ENCODE measurements at regions not wholly inside any gene's neighbourhood (a gene's known extent, or its start where the extent isn't known, plus 50 kb on each side); places are given as distances from the start of the nearest gene placed in this dataset.

DNA sequence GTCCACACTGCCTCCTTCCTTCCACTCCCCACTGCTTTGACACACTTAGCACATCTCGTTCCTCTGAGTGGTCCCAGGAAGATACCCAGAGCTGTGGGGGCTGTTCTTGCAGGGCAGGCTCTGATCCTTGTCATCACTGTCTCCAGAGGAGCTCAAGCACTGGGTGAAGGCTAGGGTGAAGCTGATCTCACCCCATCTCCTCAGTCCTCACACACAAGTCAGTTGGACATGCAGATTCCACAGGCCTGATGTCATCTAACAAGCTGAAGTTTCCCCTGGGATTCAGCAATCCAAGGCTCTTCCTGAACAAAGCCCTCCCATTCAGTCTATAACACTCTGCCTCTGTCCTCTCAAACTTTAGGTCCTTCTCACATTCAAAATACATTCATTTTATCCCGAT is 90.6 kb upstream of the RAB6C start:
- Histone ChIP-seq H3K4me3 (ENCODE audit: low read length) (no peak overlapping the region), H3K27me3 (ENCODE audit: control insufficient read depth in 1 of 2, insufficient read depth in 2 of 2, low read length in 2 of 2) (peaks cover 0 to 7% of the 10 kb centered on the region in 2 experiments), H3K9me3 (ENCODE audit: control insufficient read depth in 1 of 2, insufficient read depth in 1 of 2, low read length in 2 of 2) (peaks cover 0 to 5% of the 10 kb centered on the region in 2 experiments), H3K4me1 (ENCODE audit: insufficient read depth, low read length) (no peaks in the 10 kb centered on the region), H3K36me3 (ENCODE audit: insufficient read depth, low read length) (no peaks in the 10 kb centered on the region), H3K27ac (ENCODE audit: low read depth in 1 of 2, low read length in 2 of 2) (no peak overlapping the region)
- ATAC-seq (ENCODE audit: poor library complexity) = no peak
- POLR2A ChIA-PET = no interaction called here
- CTCF ChIA-PET = no interaction called here
- Mint-ChIP-seq H3K27ac (no peak overlapping the region), H3K9me3 (no peaks in the 10 kb centered on the region), H3K27me3 (peaks cover 17% of the 10 kb centered on the region), H3K36me3 (ENCODE audit: low read depth) (no peaks in the 10 kb centered on the region), H3K4me1 (ENCODE audit: low read depth) (no peaks in the 10 kb centered on the region), H3K4me3 (no peak overlapping the region)
- intact Hi-C loops (cut with DNase I, micrococcal nuclease) = no loop called here
- DNase-seq = no peak
- TF ChIP-seq, protein P1, sequence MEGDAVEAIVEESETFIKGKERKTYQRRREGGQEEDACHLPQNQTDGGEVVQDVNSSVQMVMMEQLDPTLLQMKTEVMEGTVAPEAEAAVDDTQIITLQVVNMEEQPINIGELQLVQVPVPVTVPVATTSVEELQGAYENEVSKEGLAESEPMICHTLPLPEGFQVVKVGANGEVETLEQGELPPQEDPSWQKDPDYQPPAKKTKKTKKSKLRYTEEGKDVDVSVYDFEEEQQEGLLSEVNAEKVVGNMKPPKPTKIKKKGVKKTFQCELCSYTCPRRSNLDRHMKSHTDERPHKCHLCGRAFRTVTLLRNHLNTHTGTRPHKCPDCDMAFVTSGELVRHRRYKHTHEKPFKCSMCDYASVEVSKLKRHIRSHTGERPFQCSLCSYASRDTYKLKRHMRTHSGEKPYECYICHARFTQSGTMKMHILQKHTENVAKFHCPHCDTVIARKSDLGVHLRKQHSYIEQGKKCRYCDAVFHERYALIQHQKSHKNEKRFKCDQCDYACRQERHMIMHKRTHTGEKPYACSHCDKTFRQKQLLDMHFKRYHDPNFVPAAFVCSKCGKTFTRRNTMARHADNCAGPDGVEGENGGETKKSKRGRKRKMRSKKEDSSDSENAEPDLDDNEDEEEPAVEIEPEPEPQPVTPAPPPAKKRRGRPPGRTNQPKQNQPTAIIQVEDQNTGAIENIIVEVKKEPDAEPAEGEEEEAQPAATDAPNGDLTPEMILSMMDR (IDR thresholded peaks at IDR 0.05) = no peak

DNA sequence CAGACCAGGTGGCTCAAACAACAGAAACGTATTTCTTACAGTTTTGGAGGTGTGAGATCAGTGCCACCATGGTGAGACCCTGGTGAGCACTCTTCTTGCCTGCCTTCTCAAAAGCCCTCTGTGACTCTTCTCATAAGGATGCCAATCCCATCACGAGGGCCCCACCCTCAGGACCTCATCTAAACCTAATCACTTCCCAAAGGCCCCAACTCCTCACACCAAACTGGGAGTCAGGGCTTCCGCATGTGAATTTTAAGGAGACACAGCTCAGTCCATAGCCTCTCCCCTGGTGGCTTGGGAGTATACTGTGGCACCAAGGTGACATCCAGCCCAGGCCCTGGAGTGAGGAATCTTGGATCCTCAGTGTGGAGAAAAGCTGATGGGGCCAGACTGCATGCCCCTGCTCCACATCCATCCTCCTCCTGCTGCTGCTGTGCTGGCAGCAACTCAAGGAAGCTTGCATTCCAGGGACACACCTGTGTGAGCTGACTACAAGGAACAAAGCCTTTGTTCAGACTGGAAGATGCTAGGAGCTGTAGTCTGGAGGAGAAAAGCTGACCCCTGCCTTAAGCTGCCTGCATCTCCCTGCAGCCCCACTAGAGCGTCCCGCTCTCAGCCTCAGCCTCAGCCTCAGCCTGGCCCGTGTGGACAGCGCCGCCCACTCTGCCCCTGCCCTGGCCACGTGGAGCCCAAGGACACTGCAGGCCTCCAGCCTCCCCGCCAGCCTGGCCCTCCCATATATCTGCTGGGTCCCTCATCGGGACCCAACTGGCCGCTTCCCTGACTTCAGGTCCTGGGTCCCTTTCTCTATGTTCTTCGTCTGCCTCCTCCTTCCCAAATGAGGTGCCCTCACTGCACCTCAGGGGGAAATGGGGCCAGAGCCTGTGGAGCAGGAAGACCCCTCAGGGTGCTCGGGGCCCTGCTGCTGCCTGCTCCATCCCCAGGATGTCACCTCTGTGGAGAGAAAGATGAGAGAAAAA is 87.8 kb upstream of the RAB6C start:
- Histone ChIP-seq H3K36me3 (ENCODE audit: insufficient read depth, low read length) (no peaks in the 10 kb centered on the region), H3K4me1 (ENCODE audit: insufficient read depth, low read length) (no peaks in the 10 kb centered on the region), H3K27me3 (ENCODE audit: control insufficient read depth in 1 of 2, insufficient read depth in 2 of 2, low read length in 2 of 2) (peaks cover 0 to 9% of the 10 kb centered on the region in 2 experiments), H3K4me3 (ENCODE audit: low read length) (no peak overlapping the region), H3K27ac (ENCODE audit: low read depth in 1 of 2, low read length in 2 of 2) (no peak overlapping the region), H3K9me3 (ENCODE audit: control insufficient read depth in 1 of 2, insufficient read depth in 1 of 2, low read length in 2 of 2) (peaks cover 0 to 5% of the 10 kb centered on the region in 2 experiments)
- Mint-ChIP-seq H3K36me3 (ENCODE audit: low read depth) (no peaks in the 10 kb centered on the region), H3K27ac (no peak overlapping the region), H3K9me3 (no peaks in the 10 kb centered on the region), H3K4me1 (ENCODE audit: low read depth) (no peaks in the 10 kb centered on the region), H3K27me3 (peaks cover 27% of the 10 kb centered on the region), H3K4me3 (no peak overlapping the region)
- intact Hi-C loops (cut with DNase I, micrococcal nuclease) = no loop called here
- TF ChIP-seq, protein P1 (IDR thresholded peaks at IDR 0.05) = no peak
- DNase-seq = peak in 1 of 14 experiments; percentile 3
- ChIA-PET CTCF (no interaction called here), POLR2A (no interaction called here)
- ATAC-seq (ENCODE audit: poor library complexity) = no peak

DNA sequence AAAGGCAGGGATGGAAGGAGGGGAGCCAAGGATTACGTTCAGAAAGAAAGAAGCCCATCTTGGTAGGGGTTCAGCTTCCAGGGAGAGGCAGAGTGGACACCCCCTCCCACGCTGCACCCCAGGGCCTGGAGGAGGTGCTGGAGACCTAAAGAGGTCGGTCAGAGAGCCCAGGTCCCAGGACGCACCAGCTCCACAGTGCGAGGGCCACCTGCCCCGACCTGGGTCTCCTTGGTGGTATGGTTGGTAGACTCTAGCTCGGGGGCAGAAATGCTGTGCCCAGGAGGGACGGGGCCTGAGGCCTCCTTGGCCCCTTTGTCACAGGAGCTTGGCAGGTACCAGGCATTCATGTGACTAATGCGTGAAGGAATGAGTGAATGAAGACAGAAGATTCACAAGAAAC is 87.1 kb upstream of the RAB6C start:
- Histone ChIP-seq H3K36me3 (ENCODE audit: insufficient read depth, low read length) (no peaks in the 10 kb centered on the region), H3K9me3 (ENCODE audit: control insufficient read depth in 1 of 2, insufficient read depth in 1 of 2, low read length in 2 of 2) (peaks cover 0 to 5% of the 10 kb centered on the region in 2 experiments), H3K27ac (ENCODE audit: low read depth in 1 of 2, low read length in 2 of 2) (no peak overlapping the region), H3K4me1 (ENCODE audit: insufficient read depth, low read length) (no peaks in the 10 kb centered on the region), H3K4me3 (ENCODE audit: low read length) (no peak overlapping the region), H3K27me3 (ENCODE audit: control insufficient read depth in 1 of 2, insufficient read depth in 2 of 2, low read length in 2 of 2) (peaks cover 0 to 9% of the 10 kb centered on the region in 2 experiments)
- Mint-ChIP-seq H3K27me3 (peaks cover 29% of the 10 kb centered on the region), H3K36me3 (ENCODE audit: low read depth) (no peaks in the 10 kb centered on the region), H3K4me3 (no peak overlapping the region), H3K9me3 (no peaks in the 10 kb centered on the region), H3K27ac (no peak overlapping the region), H3K4me1 (ENCODE audit: low read depth) (no peaks in the 10 kb centered on the region)
- POLR2A ChIA-PET = no interaction called here
- DNase-seq (no peak), ATAC-seq (ENCODE audit: poor library complexity) (no peak)
- intact Hi-C loops (cut with DNase I, micrococcal nuclease) = no loop called here
- CTCF ChIA-PET = no interaction called here
- TF ChIP-seq, protein P1 (IDR thresholded peaks at IDR 0.05) = no peak

All from CD4-positive, alpha-beta T cell (primary cell).